Fibroblast of mammary gland (primary cell): ENCODE measurements at regions not wholly inside any gene's neighbourhood (a gene's known extent, or its start where the extent isn't known, plus 50 kb on each side); places are given as distances from the start of the nearest gene placed in this dataset.
"Not testable (repeated sequence)": the region's sequence is repeated elsewhere in the genome, so short reads cannot be mapped to it uniquely, and the experiment has no call there.

ENCODE experiments used
- DNase-seq: peaks from one replicate; pipeline ENCODE4 v3.0.0-alpha.2; 2010; ENCODE audit warnings: low read depth
- H3K4me3 ChIP-seq: 2 replicates; pipeline ENCODE4 v1.5.1; 2011; ENCODE audit warnings: low read depth, mild to moderate bottlenecking, low read length, moderate library complexity; ENCODE audit not compliant: control insufficient read depth
- TF ChIP-seq, protein P1 (sequence below): conservative IDR thresholded peaks from 2 replicates; pipeline ENCODE4 v1.5.1; 2011; ENCODE audit warnings: low read depth, low read length, inconsistent platforms; ENCODE audit not compliant: control insufficient read depth, insufficient read depth

DNA sequence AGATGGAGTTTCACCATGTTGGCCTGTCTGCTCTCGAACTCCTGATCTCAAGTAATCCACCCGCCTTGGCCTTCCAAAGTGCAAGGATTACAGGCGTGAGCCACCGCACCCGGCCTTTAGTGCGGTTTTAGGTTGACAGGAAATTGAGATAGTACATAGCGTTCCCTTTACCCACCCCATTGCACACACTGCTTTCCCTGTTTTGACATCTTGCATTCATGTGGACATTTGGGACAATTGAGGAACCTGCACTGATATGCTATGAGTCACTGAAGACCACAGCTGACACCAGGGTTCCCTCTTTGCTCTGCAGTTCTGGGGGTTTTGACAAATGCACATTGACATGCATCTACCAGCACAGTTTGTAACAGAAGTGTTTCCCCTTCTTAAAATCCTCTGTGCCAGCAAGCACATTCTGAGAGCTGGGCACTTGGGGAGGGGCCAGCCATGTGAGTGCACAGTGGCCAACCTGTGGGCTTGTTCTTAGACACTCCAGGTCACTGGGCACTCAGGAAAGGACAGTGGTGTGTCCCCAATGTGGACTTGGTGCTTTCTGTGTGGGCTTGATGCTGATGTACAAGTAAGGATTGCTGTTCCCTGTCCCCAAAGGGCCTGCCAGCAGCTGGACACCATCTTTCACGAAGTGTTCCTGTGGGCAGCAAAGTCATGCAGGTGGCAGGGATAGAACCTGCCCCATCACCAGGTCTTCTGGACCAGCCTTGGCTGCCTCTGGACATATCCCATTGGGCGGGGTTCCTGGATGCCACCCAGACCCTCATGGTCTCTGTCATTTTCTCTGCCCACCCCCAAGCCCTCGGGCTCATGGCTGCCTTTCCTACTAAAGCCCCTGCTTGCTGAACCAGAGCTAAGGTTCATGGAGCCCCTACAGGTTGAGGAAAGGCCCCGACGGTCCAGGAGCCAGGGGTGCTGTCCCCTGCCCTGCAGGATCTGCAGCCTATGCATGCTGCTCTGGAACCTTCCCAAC lies 579.8 kb downstream of the GLRX3 start:
- no peak for DNase-seq
- no peak overlapping the region for H3K4me3 ChIP-seq
- TF ChIP-seq, protein P1, sequence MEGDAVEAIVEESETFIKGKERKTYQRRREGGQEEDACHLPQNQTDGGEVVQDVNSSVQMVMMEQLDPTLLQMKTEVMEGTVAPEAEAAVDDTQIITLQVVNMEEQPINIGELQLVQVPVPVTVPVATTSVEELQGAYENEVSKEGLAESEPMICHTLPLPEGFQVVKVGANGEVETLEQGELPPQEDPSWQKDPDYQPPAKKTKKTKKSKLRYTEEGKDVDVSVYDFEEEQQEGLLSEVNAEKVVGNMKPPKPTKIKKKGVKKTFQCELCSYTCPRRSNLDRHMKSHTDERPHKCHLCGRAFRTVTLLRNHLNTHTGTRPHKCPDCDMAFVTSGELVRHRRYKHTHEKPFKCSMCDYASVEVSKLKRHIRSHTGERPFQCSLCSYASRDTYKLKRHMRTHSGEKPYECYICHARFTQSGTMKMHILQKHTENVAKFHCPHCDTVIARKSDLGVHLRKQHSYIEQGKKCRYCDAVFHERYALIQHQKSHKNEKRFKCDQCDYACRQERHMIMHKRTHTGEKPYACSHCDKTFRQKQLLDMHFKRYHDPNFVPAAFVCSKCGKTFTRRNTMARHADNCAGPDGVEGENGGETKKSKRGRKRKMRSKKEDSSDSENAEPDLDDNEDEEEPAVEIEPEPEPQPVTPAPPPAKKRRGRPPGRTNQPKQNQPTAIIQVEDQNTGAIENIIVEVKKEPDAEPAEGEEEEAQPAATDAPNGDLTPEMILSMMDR = no peak

DNA sequence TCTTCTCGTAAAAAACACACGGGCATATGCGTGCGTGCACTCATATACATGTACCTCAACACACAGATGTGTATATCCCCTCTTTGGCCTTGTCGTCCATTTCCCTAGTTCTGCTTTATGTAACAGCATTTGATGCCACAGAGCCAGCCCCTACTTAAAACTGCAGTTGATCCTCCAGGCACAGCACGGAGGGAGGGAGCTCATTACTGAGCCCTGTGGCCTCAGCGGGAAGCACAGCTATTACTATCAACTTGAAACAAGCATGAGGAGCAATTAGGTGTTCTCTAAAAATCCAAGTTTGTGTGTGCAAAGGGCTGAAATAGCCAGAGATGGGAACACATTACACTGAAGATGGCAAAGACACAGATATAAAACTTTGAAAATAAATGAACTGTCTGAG lies 580.9 kb downstream of the GLRX3 start:
- TF ChIP-seq, protein P1 = no peak
- no peak for DNase-seq
- no peak overlapping the region for H3K4me3 ChIP-seq

DNA sequence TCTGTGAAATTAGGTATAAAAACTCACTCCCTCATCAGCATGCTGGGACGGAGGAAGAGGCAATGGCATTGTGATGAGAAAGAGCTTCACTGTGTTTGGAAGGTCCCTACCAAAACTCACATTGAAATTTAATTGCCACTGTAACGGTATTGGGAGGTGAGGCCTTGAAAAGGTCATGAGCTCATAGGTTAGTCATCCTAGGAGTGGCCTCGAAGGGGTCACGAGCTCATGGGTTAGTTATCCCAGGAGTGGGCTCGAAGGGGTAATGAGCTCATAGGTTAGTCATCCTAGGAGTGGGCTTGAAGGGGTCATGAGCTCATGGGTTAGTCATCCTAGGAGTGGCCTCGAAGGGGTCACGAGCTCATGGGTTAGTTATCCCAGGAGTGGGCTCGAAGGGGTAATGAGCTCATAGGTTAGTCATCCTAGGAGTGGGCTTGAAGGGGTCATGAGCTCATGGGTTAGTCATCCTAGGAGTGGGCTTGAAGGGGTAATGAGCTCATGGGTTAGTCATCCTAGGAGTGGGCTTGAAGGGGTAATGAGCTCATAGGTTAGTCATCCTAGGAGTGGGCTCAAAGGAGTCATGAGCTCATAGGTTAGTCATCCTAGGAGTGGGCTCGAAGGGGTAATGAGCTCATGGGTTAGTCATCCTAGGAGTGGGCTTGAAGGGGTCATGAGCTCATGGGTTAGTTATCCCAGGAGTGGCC lies 582.7 kb downstream of the GLRX3 start:
- not testable (repeated sequence) for H3K4me3 ChIP-seq
- peak; percentile 4 for DNase-seq

DNA sequence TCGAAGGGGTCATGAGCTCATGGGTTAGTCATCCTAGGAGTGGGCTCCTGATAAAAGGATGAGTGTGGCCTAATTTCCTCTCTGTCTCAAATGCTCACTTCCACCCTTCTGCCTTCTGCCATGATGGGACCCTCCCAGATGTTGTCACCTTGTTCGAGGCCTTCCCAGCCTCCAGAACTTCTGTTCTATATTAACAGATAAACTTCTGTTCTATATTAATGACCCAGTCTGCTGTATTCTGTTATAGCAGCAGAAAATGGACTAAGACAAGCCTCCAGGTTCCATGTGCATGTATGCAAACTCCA lies 583.2 kb downstream of the GLRX3 start:
- TF ChIP-seq, protein P1 = no peak
- DNase-seq = no peak
- H3K4me3 ChIP-seq = no peak overlapping the region

DNA sequence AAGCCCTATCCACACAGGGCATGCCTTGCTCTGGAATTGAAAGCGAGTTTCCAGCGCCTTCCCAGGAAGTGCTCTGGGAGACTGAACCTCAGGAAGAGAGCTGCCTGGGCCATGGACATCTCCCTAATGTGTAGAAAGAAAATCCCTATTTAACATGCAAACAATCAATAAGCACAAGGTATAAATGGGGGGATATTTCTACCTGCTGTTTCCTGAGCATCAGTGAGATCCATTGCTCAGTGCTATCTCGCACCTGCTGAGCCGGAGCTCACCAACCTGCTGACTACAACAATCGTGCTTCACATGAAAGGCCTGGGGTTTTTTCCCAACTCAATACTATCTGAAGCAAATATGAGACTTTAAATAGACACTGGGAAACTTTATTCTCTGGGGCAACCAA lies 584.0 kb downstream of the GLRX3 start:
- DNase-seq = no peak
- no peak overlapping the region for H3K4me3 ChIP-seq
- TF ChIP-seq, protein P1 = no peak

DNA sequence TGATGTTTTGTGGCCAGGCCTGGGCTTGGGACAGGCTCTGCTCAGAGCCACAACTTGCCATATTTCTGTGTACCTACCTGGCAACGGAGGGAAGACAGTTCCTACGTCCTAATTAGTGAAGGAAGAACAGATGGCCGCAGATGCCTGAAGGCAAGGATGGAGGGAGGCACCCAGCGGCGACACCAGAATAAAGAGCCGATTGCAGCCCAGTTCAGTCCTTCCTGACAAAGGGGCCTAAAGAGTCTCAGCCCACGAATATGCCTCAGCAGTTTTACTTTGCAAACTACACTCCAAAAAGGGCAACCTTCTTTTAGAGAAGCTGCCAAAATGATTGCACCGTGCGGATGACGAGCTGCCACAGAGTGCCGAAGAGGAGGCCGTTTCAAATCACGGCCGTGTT lies 585.8 kb downstream of the GLRX3 start:
- no peak for DNase-seq
- no peak overlapping the region for H3K4me3 ChIP-seq
- TF ChIP-seq, protein P1 = no peak

DNA sequence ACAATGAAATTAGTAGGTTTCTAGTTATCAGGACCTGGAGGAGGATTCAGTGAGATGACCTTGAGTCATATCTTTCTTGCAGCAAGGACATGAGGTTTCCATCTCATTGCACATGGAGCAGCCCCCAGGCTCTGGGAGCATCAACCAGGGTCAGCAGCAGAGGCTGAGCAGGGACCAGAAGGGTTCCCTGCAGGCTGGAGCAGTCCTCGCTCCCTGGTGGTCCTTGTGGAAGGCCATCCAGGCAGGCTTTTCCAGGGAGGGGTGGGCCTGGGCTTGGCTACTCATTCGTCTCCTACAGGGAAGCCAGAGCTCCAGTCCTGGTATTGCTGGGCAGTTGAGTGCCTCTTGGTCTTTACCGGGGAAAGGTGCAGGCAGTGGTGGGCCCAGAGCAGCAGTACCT lies 587.5 kb downstream of the GLRX3 start:
- TF ChIP-seq, protein P1 = no peak
- DNase-seq = no peak
- H3K4me3 ChIP-seq = no peak overlapping the region
